PC-3 (cell line): ENCODE measurements at regions not wholly inside any gene's neighbourhood (a gene's known extent, or its start where the extent isn't known, plus 50 kb on each side); places are given as distances from the start of the nearest gene placed in this dataset.

Experiments
- ATAC-seq: fragments of 200-7000 bp; cut with Tn5 transposase; 2 replicates; pipeline ENCODE4 v1.9.1; 2020; ENCODE audit warnings: mild to moderate bottlenecking, moderate library complexity
- BruUV-seq: library from RNA; stranded (reverse); fragments of 400-500 nt; replicated peaks from 2 replicates; lab custom pipeline; 2021; lab: Mats Ljungman, UMichigan
- CTCF ChIA-PET: fragments of 300-600 bp; sonication (Branson Sonifier 250); formaldehyde crosslinking; loops from one replicate; lab custom pipeline; 2022; ENCODE audit warnings: antibody characterized with exemption; lab: Charles Lee
- POLR2A ChIA-PET: fragments of 300-600 bp; sonication (Branson Sonifier 250); formaldehyde crosslinking; loops from one replicate; lab custom pipeline; 2022; ENCODE audit warnings: antibody characterized with exemption; ENCODE audit not compliant: unreplicated experiment; lab: Charles Lee
- DNase-seq: peaks from one replicate; pipeline ENCODE4 v3.0.0-alpha.2; 2015
- H2AFZ ChIP-seq: fragments of 300-600 bp; sonication (generic); 2 replicates; pipeline ENCODE4 v1.6.0; 2016; ENCODE audit warnings: antibody characterized with exemption, low read length
- H3F3A ChIP-seq: fragments of 300-600 bp; sonication (generic); one replicate; pipeline ENCODE4 v1.6.0; 2017; ENCODE audit warnings: antibody characterized with exemption, low read length, control low read depth, mild to moderate bottlenecking; ENCODE audit not compliant: unreplicated experiment
- H3K27ac ChIP-seq: fragments of 300-600 bp; sonication (generic); 2 replicates; pipeline ENCODE4 v1.5.1; 2016; ENCODE audit warnings: mild to moderate bottlenecking, low read length
- H3K27me3 ChIP-seq: fragments of 300-600 bp; sonication (generic); 2 replicates; pipeline ENCODE4 v1.6.1; 2016; ENCODE audit warnings: low read length, mixed read lengths
- H3K36me3 ChIP-seq: fragments of 300-600 bp; sonication (generic); 2 replicates; pipeline ENCODE4 v1.6.1; 2016; ENCODE audit warnings: low read depth, mixed run types, low read length, mixed read lengths
- H3K4me1 ChIP-seq: fragments of 300-600 bp; sonication (generic); 2 replicates; pipeline ENCODE4 v1.5.1; 2016; ENCODE audit warnings: low read length; ENCODE audit not compliant: insufficient read depth
- H3K4me2 ChIP-seq: fragments of 300-600 bp; sonication (generic); 2 replicates; pipeline ENCODE4 v1.6.0; 2016; ENCODE audit warnings: low read length
- H3K4me3 ChIP-seq: fragments of 300-600 bp; sonication (generic); 2 replicates; pipeline ENCODE4 v1.5.1; 2016; ENCODE audit warnings: mild to moderate bottlenecking, low read length, mixed read lengths
- H3K79me2 ChIP-seq: fragments of 300-600 bp; sonication (generic); 2 replicates; pipeline ENCODE4 v1.6.1; 2017; ENCODE audit warnings: low read length, mixed read lengths
- H3K9ac ChIP-seq: fragments of 300-600 bp; sonication (generic); 2 replicates; pipeline ENCODE4 v1.6.0; 2016; ENCODE audit warnings: mild to moderate bottlenecking, low read length
- H3K9me2 ChIP-seq: fragments of 300-600 bp; sonication (generic); replicated peaks from 2 replicates; pipeline ENCODE4 v1.6.1; 2016; ENCODE audit warnings: mixed run types, low read length, mixed read lengths
- H3K9me3 ChIP-seq: fragments of 300-600 bp; sonication (generic); 2 replicates; pipeline ENCODE4 v1.6.1; 2016; ENCODE audit warnings: low read length, mixed read lengths
- H4K20me1 ChIP-seq: fragments of 300-600 bp; sonication (generic); 2 replicates; pipeline ENCODE4 v1.6.1; 2016; ENCODE audit warnings: low read length, mixed read lengths
- CTCF ChIP-seq: fragments of 300-600 bp; sonication (generic); conservative IDR thresholded peaks from 2 replicates; pipeline ENCODE4 v1.5.1; 2017; ENCODE audit warnings: antibody characterized with exemption, low read depth, mild to moderate bottlenecking, low read length
- EZH2 ChIP-seq: fragments of 300-600 bp; sonication (generic); IDR thresholded peaks from one replicate; pipeline ENCODE4 v1.6.1; 2017; ENCODE audit warnings: antibody characterized with exemption, mild to moderate bottlenecking, low read length; ENCODE audit not compliant: unreplicated experiment
- EZH2phosphoT487 ChIP-seq: fragments of 300-600 bp; sonication (generic); IDR thresholded peaks from 2 replicates; pipeline ENCODE4 v1.6.1; 2018; ENCODE audit warnings: mild to moderate bottlenecking, antibody characterized with exemption, low read length, borderline replicate concordance
- intact Hi-C: fragments of 100-400 bp; cut with micrococcal nuclease; formaldehyde crosslinking; loops from 2 replicates; pipeline ENCODE4 v1.9.0; 2023

- Histone ChIP-seq H3K79me2 (no peaks in the 10 kb centered on the region), H3K4me3 (no peak overlapping the region), H3K9ac (no peak overlapping the region), H2AFZ (no peak overlapping the region), H3F3A (no peaks in the 10 kb centered on the region), H3K9me3 (no peaks in the 10 kb centered on the region), H3K36me3 (no peaks in the 10 kb centered on the region), H3K27ac (no peak overlapping the region), H3K27me3 (peaks cover 30% of the 10 kb centered on the region), H3K4me2 (no peak overlapping the region), H4K20me1 (no peaks in the 10 kb centered on the region), H3K9me2 (no peaks in the 10 kb centered on the region), H3K4me1 (no peaks in the 10 kb centered on the region)
- CTCF ChIA-PET: no interaction called here
- POLR2A ChIA-PET: no interaction called here
- intact Hi-C loops: no loop called here
- ATAC-seq: no peak
- TF ChIP-seq EZH2: no peak
- no peak for TF ChIP-seq EZH2phosphoT487
- no peak for TF ChIP-seq CTCF
- DNase-seq: no peak
- BruUV-seq: no TSS peak
Observed at GRCh38 chr9:32837551-32838058, 54.3 kb downstream of the TMEM215 start.

GRCh38 chr9:32839013-32839885 is 55.9 kb downstream of the TMEM215 start:
- ATAC-seq (no peak), DNase-seq (no peak)
- no peaks in the 10 kb centered on the region for H3K36me3 ChIP-seq
- no peak overlapping the region for H3K4me2 ChIP-seq
- H4K20me1 ChIP-seq: no peaks in the 10 kb centered on the region
- peaks cover 34% of the 10 kb centered on the region; the same call in 1 of the 2 replicates for H3K27me3 ChIP-seq
- TF ChIP-seq EZH2phosphoT487: no peak
- no peak for TF ChIP-seq CTCF
- no peak for TF ChIP-seq EZH2
- POLR2A ChIA-PET: no interaction called here
- CTCF ChIA-PET: no interaction called here
- H2AFZ ChIP-seq: no peak overlapping the region
- intact Hi-C loops: no loop called here
- no peaks in the 10 kb centered on the region for H3K9me3 ChIP-seq
- H3K27ac ChIP-seq: no peak overlapping the region
- H3K79me2 ChIP-seq: no peaks in the 10 kb centered on the region
- no peak overlapping the region for H3K4me3 ChIP-seq
- no peaks in the 10 kb centered on the region for H3K9me2 ChIP-seq
- no peaks in the 10 kb centered on the region for H3K4me1 ChIP-seq
- no peak overlapping the region for H3K9ac ChIP-seq
- no peaks in the 10 kb centered on the region for H3F3A ChIP-seq
- no TSS peak for BruUV-seq

- intact Hi-C loops: no loop called here
- H4K20me1 ChIP-seq: no peaks in the 10 kb centered on the region
- TF ChIP-seq CTCF (no peak), EZH2 (no peak), EZH2phosphoT487 (no peak)
- no peaks in the 10 kb centered on the region for H3K4me1 ChIP-seq
- no TSS peak for BruUV-seq
- no peak overlapping the region for H3K4me2 ChIP-seq
- peaks cover 37% of the 10 kb centered on the region; the same call in 1 of the 2 replicates for H3K27me3 ChIP-seq
- H3K4me3 ChIP-seq: no peak overlapping the region
- H3K9ac ChIP-seq: no peak overlapping the region
- H3F3A ChIP-seq: no peaks in the 10 kb centered on the region
- H3K9me2 ChIP-seq: no peaks in the 10 kb centered on the region
- no peaks in the 10 kb centered on the region for H3K9me3 ChIP-seq
- no peaks in the 10 kb centered on the region for H3K36me3 ChIP-seq
- DNase-seq (no peak), ATAC-seq (no peak)
- no peak overlapping the region for H2AFZ ChIP-seq
- ChIA-PET CTCF (no interaction called here), POLR2A (no interaction called here)
- H3K27ac ChIP-seq: no peak overlapping the region
- no peaks in the 10 kb centered on the region for H3K79me2 ChIP-seq
Observed at GRCh38 chr9:32841314-32841713, 58.0 kb downstream of the TMEM215 start.
